PFSK-1 (cell line): ENCODE measurements at regions not wholly inside any gene's neighbourhood (a gene's known extent, or its start where the extent isn't known, plus 50 kb on each side); places are given as distances from the start of the nearest gene placed in this dataset.

ENCODE experiments used
- FOXP2 ChIP-seq: optimal IDR thresholded peaks from 2 replicates; pipeline ENCODE3; 2011; ENCODE audit warnings: borderline replicate concordance, control low read depth, inconsistent platforms; ENCODE audit not compliant: insufficient read depth; ENCODE audit errors: extremely low read length, extremely low read depth
- POLR2AphosphoS5 ChIP-seq: IDR thresholded peaks from 2 replicates; pipeline ENCODE4 v1.6.1; 2012; ENCODE audit warnings: low read depth, mild to moderate bottlenecking, control low read depth, low read length, moderate library complexity
- SIN3A ChIP-seq: IDR thresholded peaks from 2 replicates; pipeline ENCODE4 v1.6.1; 2012; ENCODE audit warnings: mild to moderate bottlenecking, low read length, moderate library complexity, borderline replicate concordance; ENCODE audit not compliant: insufficient read depth
- TAF1 ChIP-seq: IDR thresholded peaks from 2 replicates; pipeline ENCODE4 v1.6.1; 2012; ENCODE audit warnings: low read length, control low read depth, borderline replicate concordance; ENCODE audit not compliant: insufficient read depth
- TF ChIP-seq, protein P1 (sequence below), 2 experiments: IDR thresholded peaks; 2 replicates each; pipeline versions ENCODE4 v1.6.1 to v1.8.0; 2011 to 2012; ENCODE audit warnings: low read depth in 2 of 2, low read length in 2 of 2, control low read depth in 1 of 2, inconsistent platforms in 1 of 2, mild to moderate bottlenecking in 1 of 2, moderate library complexity in 1 of 2; ENCODE audit not compliant: insufficient read depth in 1 of 2

DNA sequence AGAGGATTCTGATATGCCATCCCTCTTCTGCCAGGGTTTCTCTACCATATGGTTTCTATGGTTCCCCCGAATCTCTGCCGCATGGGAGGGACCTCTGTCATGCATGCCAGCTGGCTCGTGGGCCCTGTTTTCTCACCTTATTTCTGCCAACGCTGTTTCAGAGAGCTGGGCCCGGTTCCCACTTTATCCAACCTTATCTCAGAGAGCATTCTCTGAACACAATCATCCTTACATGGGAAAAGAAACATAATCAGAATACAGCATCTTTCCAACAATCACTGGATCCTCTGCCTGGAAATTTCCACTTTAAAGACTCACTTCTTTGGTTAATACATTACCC, 234.5 kb upstream of the ZBTB20 start:
- TF ChIP-seq, protein P1, sequence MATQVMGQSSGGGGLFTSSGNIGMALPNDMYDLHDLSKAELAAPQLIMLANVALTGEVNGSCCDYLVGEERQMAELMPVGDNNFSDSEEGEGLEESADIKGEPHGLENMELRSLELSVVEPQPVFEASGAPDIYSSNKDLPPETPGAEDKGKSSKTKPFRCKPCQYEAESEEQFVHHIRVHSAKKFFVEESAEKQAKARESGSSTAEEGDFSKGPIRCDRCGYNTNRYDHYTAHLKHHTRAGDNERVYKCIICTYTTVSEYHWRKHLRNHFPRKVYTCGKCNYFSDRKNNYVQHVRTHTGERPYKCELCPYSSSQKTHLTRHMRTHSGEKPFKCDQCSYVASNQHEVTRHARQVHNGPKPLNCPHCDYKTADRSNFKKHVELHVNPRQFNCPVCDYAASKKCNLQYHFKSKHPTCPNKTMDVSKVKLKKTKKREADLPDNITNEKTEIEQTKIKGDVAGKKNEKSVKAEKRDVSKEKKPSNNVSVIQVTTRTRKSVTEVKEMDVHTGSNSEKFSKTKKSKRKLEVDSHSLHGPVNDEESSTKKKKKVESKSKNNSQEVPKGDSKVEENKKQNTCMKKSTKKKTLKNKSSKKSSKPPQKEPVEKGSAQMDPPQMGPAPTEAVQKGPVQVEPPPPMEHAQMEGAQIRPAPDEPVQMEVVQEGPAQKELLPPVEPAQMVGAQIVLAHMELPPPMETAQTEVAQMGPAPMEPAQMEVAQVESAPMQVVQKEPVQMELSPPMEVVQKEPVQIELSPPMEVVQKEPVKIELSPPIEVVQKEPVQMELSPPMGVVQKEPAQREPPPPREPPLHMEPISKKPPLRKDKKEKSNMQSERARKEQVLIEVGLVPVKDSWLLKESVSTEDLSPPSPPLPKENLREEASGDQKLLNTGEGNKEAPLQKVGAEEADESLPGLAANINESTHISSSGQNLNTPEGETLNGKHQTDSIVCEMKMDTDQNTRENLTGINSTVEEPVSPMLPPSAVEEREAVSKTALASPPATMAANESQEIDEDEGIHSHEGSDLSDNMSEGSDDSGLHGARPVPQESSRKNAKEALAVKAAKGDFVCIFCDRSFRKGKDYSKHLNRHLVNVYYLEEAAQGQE (IDR thresholded peaks at IDR 0.05; ENCODE audit: insufficient read depth in 1 of 2, low read depth in 2 of 2, low read length in 2 of 2) = no peak
- TF ChIP-seq TAF1 (no peak), FOXP2 (no peak), SIN3A (no peak), POLR2AphosphoS5 (no peak)

DNA sequence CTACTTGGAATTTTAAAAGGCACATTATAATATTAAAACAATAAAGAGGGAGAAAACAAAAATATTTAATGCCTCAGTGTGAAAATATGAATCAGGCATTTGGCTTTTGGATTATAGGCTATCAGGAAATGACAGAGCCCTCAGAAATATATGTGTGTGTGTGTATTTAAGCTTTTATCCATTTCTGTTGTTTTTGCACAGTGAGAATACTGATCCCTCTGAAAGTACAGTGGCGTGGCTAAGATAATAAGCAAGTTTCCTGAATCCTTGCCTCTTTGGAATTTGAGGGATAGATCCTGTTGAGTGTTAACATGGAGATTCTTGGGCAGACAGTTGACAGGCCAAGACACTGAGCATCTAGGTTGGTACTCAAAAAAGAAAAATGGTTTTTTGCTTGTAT, 234.8 kb upstream of the ZBTB20 start:
- TF ChIP-seq FOXP2 = no peak
- TF ChIP-seq POLR2AphosphoS5 = no peak

DNA sequence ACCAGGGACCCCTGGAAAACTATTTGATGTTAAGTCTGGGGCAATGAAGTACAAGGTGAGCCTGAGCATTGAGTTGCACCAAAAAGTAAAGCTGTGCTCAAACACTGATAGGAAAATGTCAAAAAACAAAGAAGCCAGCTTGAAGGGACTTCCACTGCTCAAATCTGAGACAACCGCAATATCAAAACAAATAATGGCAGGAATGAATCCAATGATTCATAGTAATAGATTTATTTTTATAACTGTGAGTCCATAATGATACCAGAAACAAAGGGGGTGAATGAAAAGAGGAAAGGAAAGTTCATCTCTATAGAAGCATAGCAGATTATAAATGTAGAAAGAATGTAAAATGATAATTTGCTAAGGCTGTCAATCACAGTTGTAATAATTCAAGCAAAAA, 237.3 kb upstream of the ZBTB20 start:
- no peak for TF ChIP-seq POLR2AphosphoS5
- TF ChIP-seq TAF1 = no peak

DNA sequence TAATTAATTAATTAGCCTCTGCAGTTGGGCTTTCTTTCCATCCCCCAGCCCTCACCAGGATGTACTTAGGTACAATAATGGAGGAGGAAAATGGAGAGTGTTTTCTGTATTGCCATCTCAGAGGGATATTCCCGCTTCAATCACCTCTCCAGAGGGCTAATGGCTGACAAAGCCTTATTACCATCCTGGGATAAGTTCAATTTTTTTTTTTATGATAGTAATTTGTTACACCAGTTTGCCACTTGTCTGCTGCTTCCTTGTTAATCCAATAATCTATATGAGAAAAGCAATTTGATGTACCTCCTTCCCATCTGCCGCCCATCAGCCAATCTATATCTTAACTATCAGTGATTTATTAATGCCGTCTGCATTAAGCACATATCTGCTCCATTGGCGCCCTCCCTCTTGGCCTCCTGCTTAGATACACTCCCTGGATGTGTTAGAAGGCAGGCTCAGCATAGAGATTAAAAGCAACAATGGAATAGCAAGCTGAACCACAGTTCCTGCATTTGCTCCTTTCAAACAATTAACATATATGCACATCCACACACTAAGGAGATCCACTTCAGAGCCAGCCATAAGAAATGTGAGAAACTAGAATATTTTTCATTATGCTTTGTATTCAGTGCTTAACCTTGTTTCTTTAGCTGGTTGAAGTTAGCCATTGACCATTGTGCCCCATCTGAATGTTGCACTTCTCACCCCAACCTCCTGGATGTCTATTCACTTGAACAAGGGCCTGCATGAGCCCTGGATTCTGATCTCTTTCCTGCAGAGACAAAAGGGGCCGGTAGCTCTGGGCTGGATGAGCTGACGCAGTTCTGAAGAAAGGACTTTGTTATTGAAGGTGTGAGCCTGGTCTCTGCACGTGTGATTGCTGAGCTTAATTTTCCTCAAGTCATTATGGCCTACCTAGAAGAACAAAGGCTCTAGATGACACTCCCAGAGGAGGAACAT, 237.3 kb upstream of the GAP43 start:
- no peak for TF ChIP-seq TAF1
- no peak for TF ChIP-seq POLR2AphosphoS5
- no peak for TF ChIP-seq SIN3A
- no peak for TF ChIP-seq FOXP2
- TF ChIP-seq, protein P1 (IDR thresholded peaks at IDR 0.05; ENCODE audit: insufficient read depth in 1 of 2, low read depth in 2 of 2, low read length in 2 of 2) = no peak

DNA sequence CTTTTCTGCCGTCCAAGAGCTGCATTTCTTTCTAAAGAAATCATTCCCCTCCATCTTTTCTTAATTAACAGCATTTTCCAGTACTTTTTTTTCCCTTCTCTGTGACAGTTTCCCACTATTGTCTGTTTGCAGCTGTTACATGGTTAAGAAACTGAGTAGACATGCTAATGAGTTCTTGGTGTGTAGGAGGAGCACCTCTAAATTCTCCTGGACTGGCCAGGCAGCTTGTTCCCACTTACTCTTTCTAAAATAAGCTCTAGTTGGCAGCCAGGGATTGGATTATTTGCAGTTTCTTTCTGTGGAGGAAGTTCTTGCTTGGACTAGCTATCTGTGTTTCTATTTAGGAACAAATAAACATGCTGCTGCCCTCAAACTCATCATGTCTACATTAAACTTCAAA, 235.1 kb upstream of the GAP43 start:
- no peak for TF ChIP-seq FOXP2
- TF ChIP-seq, protein P1 (IDR thresholded peaks at IDR 0.05; ENCODE audit: insufficient read depth in 1 of 2, low read depth in 2 of 2, low read length in 2 of 2) = no peak
- no peak for TF ChIP-seq SIN3A
- TF ChIP-seq TAF1 = no peak
- no peak for TF ChIP-seq POLR2AphosphoS5

DNA sequence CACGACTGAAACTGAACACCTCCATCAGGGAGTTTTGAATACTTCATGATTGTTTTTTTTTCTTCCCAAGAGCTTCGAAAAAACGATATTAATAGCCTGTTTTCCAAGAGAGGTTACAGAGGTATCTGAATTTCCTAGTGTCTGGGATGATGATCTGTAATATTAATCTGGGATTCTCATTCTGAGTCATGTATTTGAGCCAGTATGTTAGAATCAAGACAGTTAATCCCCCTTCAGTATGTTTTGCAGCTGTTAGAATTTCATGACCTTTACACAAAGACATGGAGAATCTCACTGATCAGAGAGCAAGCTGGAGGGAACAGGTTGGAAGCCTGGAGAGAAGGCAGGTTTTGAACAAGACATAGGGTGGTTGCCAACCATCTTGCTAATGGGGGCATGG, 234.5 kb upstream of the GAP43 start:
- TF ChIP-seq TAF1 (no peak), FOXP2 (no peak)

DNA sequence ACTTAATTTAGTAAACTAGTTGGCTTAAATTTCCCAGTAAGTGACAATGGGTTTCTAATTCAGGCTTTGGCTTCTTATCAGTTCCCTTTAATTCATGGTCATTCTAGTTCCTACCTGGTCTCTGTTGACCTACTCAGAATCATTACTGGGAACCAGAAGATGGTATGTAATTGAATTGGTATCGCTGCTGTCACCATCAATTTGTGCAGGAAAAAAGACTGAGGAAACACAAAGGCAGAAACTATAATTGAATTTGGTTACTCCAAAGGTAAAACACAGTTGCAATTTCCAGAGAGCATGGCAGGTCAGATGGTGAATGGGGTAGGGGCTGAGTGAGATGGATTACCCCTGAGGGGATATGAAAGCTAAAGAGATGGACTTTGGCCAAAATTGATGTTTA, 226.5 kb upstream of the GAP43 start:
- TF ChIP-seq FOXP2 (no peak), TAF1 (no peak), POLR2AphosphoS5 (no peak), SIN3A (no peak)
- TF ChIP-seq, protein P1 (IDR thresholded peaks at IDR 0.05; ENCODE audit: insufficient read depth in 1 of 2, low read depth in 2 of 2, low read length in 2 of 2) = no peak
